B cell (primary cell): ENCODE measurements at regions not wholly inside any gene's neighbourhood (a gene's known extent, or its start where the extent isn't known, plus 50 kb on each side); places are given as distances from the start of the nearest gene placed in this dataset.

Source experiments
- ATAC-seq: fragments of 200-7000 bp; cut with Tn5 transposase; one replicate; pipeline ENCODE4 v1.10.0; 2021; ENCODE audit warnings: low read depth, mild to moderate bottlenecking, moderate number of reproducible peaks, moderate library complexity
- CTCF ChIA-PET: fragments of 350-600 bp; sonication (Branson Sonifier 250); formaldehyde crosslinking; loops from one replicate; lab custom pipeline; 2021; ENCODE audit warnings: antibody characterized with exemption, inconsistent platforms; lab: Charles Lee
- POLR2A ChIA-PET: fragments of 350-600 bp; sonication (Branson Sonifier 250); formaldehyde crosslinking; loops from one replicate; lab custom pipeline; 2021; ENCODE audit warnings: antibody characterized with exemption; lab: Charles Lee
- DNase-seq: peaks from one replicate; pipeline ENCODE4 v3.0.0; 2013
- H2AFZ ChIP-seq: 2 replicates; pipeline ENCODE4 v1.6.1; 2012; ENCODE audit warnings: mild to moderate bottlenecking, low read depth, low read length; ENCODE audit not compliant: insufficient read depth, poor library complexity, severe bottlenecking
- H3K27ac ChIP-seq, 2 donors: 1 replicate in 1 of 2; 2 replicates in 1 of 2; pipeline ENCODE4 v1.5.1; 2012 to 2013; ENCODE audit warnings: low read length in 2 of 2, mild to moderate bottlenecking in 2 of 2, moderate library complexity in 1 of 2
- H3K27me3 ChIP-seq, 4 experiments: fragments of 200-600 bp in 1 of 4; sonication (generic) in 1 of 4; replicated peaks in 1 of 4; 1 replicate in 2 of 4; 2 replicates in 2 of 4; pipeline versions ENCODE4 v1.6.1 to v1.7.0; 2013 to 2016; ENCODE audit warnings: low read length in 3 of 4, mild to moderate bottlenecking in 2 of 4, mixed read lengths in 1 of 4, moderate library complexity in 1 of 4; ENCODE audit not compliant: insufficient read depth in 4 of 4, control insufficient read depth in 3 of 4; ENCODE audit errors: control extremely low read depth in 1 of 4
- H3K36me3 ChIP-seq, 2 experiments: replicated peaks in 1 of 2; 1 replicate in 1 of 2; 2 replicates in 1 of 2; pipeline versions ENCODE4 v1.6.1 to v1.7.1; 2013; ENCODE audit warnings: low read length in 1 of 2; ENCODE audit not compliant: insufficient read depth in 2 of 2, control insufficient read depth in 1 of 2; ENCODE audit errors: control extremely low read depth in 1 of 2, extremely low read depth in 1 of 2
- H3K4me1 ChIP-seq, 2 donors: fragments of 200-600 bp in 1 of 2; sonication (generic) in 1 of 2; 1 replicate in 1 of 2; 2 replicates in 1 of 2; pipeline versions ENCODE4 v1.5.1 to v1.6.1; 2013 to 2017; ENCODE audit warnings: low read length in 2 of 2; ENCODE audit not compliant: control insufficient read depth in 2 of 2, insufficient read depth in 2 of 2
- H3K4me2 ChIP-seq: replicated peaks from 2 replicates; pipeline ENCODE3; 2012; ENCODE audit warnings: mild to moderate bottlenecking, low read depth, low read length; ENCODE audit not compliant: poor library complexity, severe bottlenecking
- H3K4me3 ChIP-seq, 5 experiments: fragments of 200-600 bp in 1 of 5; sonication (generic) in 1 of 5; 1 replicate in 3 of 5; 2 replicates in 2 of 5; pipeline versions ENCODE4 v1.5.1 to v1.7.0; 2011 to 2016; ENCODE audit warnings: low read length in 4 of 5, mild to moderate bottlenecking in 4 of 5, low read depth in 2 of 5, control low read depth in 1 of 5, moderate library complexity in 1 of 5; ENCODE audit not compliant: insufficient read depth in 1 of 5; ENCODE audit errors: control extremely low read depth in 1 of 5, extremely low read depth in 1 of 5
- H3K79me2 ChIP-seq: fragments of 200-600 bp; sonication (generic); one replicate; pipeline ENCODE4 v1.6.0; 2016; ENCODE audit warnings: low read length; ENCODE audit not compliant: control insufficient read depth, insufficient read depth
- H3K9ac ChIP-seq: fragments of 200-600 bp; sonication (generic); 2 replicates; pipeline ENCODE4 v1.6.1; 2017; ENCODE audit warnings: mild to moderate bottlenecking, low read length, moderate library complexity
- H3K9me3 ChIP-seq, 3 donors: one replicate each; pipeline versions ENCODE4 v1.6.1 to v1.7.1; 2013; ENCODE audit warnings: low read length in 2 of 3; ENCODE audit not compliant: control insufficient read depth in 2 of 3, insufficient read depth in 1 of 3; ENCODE audit errors: control extremely low read depth in 1 of 3
- H4K20me1 ChIP-seq: 2 replicates; pipeline ENCODE4 v1.6.0; 2012; ENCODE audit warnings: mild to moderate bottlenecking, low read length; ENCODE audit not compliant: insufficient read depth, control insufficient read depth, poor library complexity, severe bottlenecking
- H3K27ac Mint-ChIP-seq: one replicate; pipeline ENCODE4 v1.8.0; 2021; ENCODE audit warnings: mixed read lengths
- H3K27me3 Mint-ChIP-seq: one replicate; pipeline ENCODE4 v1.8.0; 2021; ENCODE audit warnings: mixed read lengths
- H3K4me1 Mint-ChIP-seq: one replicate; pipeline ENCODE4 v1.8.0; 2021; ENCODE audit warnings: mixed read lengths
- H3K4me3 Mint-ChIP-seq: one replicate; pipeline ENCODE4 v1.8.0; 2021; ENCODE audit warnings: mixed read lengths
- H3K9me3 Mint-ChIP-seq: one replicate; pipeline ENCODE4 v1.8.0; 2022; ENCODE audit warnings: mixed read lengths; ENCODE audit not compliant: insufficient read depth
- CTCF ChIP-seq: fragments of 200-600 bp; IDR thresholded peaks from one replicate; pipeline ENCODE4 v1.8.0; 2022; ENCODE audit warnings: antibody characterized with exemption, mild to moderate bottlenecking
- EZH2 ChIP-seq: IDR thresholded peaks from 2 replicates; pipeline ENCODE4 v1.6.1; 2012; ENCODE audit warnings: borderline replicate concordance, low read depth, mild to moderate bottlenecking, moderate library complexity, low read length; ENCODE audit not compliant: insufficient read depth, poor library complexity, severe bottlenecking
- WGBS: methylation state at CpG from one replicate; pipeline ENCODE4 v1.1.5; 2013; ENCODE audit warnings: missing lambda C conversion rate; ENCODE audit not compliant: insufficient coverage; 5-methylcytosine and 5-hydroxymethylcytosine counted together
- intact Hi-C: fragments of 100-400 bp; cut with micrococcal nuclease; formaldehyde crosslinking; loops from one replicate; pipeline ENCODE4 v1.10.0; 2022

GRCh38 chr17:77877646-77878355 lies 80.7 kb upstream of the TNRC6C start:
- POLR2A ChIA-PET = interaction anchor here (0.9 to 1.0 kb wide), 2 partner anchors 8 to 39 kb away, joined by 3 to 15 read pairs; no protein-coding TSS in a partner anchor

More at GRCh38 chr17:77877646-77878355, 80.7 kb upstream of the TNRC6C start:
- Mint-ChIP-seq H3K4me3 (no peak overlapping the region), H3K27me3 (peaks cover 5% of the 10 kb centered on the region), H3K9me3 (peaks cover 4% of the 10 kb centered on the region), H3K27ac (no peak overlapping the region), H3K4me1 (peaks cover 70% of the 10 kb centered on the region)
- Histone ChIP-seq H3K79me2 (no peaks in the 10 kb centered on the region), H2AFZ (no peak overlapping the region), H3K9ac (no peak overlapping the region), H3K27me3 (peaks cover 0 to 11% (median 0%) of the 10 kb centered on the region in 4 experiments), H3K4me1 (peaks cover 76 to 77% of the 10 kb centered on the region in 2 donors), H4K20me1 (no peaks in the 10 kb centered on the region), H3K4me3 (no peak overlapping the region), H3K4me2 (no peak overlapping the region), H3K27ac (no peak overlapping the region), H3K9me3 (peaks cover 0 to 38% (median 16%) of the 10 kb centered on the region in 3 donors), H3K36me3 (no peaks in the 10 kb centered on the region)
- CTCF ChIA-PET = interaction anchor here (0.7 to 1.7 kb wide), 5 partner anchors 8 to 569 kb away, joined by 3 to 5 read pairs (median 4); partner anchors contain the start of gene TNRC6C
- WGBS = 93% methylated on average over 11 of the region's 13 CpGs
- TF ChIP-seq EZH2 (no peak), CTCF (no peak)
- DNase-seq (no peak), ATAC-seq (no peak)
- intact Hi-C loops = no loop called here
